GM13977 (cell line): ENCODE measurements at regions not wholly inside any gene's neighbourhood (a gene's known extent, or its start where the extent isn't known, plus 50 kb on each side); places are given as distances from the start of the nearest gene placed in this dataset.
"Not testable (repeated sequence)": the region's sequence is repeated elsewhere in the genome, so short reads cannot be mapped to it uniquely, and the experiment has no call there.

Source experiments
- DNase-seq: peaks from one replicate; pipeline ENCODE4 v3.0.0; 2012; ENCODE audit warnings: low spot score
- in situ Hi-C: fragments of 300-500 bp; cut with MboI; formaldehyde crosslinking; loops from one replicate; pipeline ENCODE4 v1.12.0; 2022; ENCODE audit warnings: low sequenced_read_pairs, low pct_unique_long_range_greater_than_20kb, mixed read lengths, inconsistent platforms; ENCODE audit not compliant: unreplicated experiment
- TF ChIP-seq, protein P1 (sequence below): IDR thresholded peaks from 2 replicates; pipeline ENCODE4 v1.5.1; 2012; ENCODE audit warnings: mild to moderate bottlenecking, control low read depth; ENCODE audit not compliant: insufficient read depth; ENCODE audit errors: extremely low read depth, missing control alignments

DNA sequence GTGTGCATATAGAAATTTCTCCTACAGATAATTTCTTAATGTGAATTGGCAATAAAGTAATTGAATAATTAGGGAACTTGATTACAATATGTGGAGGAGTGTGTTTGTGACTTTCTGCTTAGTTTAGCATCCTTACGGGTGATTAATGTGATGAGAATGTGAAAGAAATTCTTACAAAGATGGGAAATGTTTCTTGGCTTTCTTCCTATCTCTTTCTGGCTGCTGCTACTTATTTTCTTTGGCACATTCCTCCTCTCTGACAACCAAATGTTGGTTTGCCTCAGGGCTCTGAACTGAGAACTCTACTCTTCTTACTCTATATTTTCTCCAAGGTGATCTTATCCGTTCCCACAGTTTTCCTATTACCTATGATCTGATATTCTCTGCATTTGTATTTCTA is 300.1 kb downstream of the TBC1D4 start:
- TF ChIP-seq, protein P1, sequence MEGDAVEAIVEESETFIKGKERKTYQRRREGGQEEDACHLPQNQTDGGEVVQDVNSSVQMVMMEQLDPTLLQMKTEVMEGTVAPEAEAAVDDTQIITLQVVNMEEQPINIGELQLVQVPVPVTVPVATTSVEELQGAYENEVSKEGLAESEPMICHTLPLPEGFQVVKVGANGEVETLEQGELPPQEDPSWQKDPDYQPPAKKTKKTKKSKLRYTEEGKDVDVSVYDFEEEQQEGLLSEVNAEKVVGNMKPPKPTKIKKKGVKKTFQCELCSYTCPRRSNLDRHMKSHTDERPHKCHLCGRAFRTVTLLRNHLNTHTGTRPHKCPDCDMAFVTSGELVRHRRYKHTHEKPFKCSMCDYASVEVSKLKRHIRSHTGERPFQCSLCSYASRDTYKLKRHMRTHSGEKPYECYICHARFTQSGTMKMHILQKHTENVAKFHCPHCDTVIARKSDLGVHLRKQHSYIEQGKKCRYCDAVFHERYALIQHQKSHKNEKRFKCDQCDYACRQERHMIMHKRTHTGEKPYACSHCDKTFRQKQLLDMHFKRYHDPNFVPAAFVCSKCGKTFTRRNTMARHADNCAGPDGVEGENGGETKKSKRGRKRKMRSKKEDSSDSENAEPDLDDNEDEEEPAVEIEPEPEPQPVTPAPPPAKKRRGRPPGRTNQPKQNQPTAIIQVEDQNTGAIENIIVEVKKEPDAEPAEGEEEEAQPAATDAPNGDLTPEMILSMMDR: no peak
- no peak for DNase-seq
- in situ Hi-C loops: no loop called here

GRCh38 chr13:75180805-75181455 is 301.0 kb downstream of the TBC1D4 start:
- DNase-seq: no peak
- in situ Hi-C loops: no loop called here

DNA sequence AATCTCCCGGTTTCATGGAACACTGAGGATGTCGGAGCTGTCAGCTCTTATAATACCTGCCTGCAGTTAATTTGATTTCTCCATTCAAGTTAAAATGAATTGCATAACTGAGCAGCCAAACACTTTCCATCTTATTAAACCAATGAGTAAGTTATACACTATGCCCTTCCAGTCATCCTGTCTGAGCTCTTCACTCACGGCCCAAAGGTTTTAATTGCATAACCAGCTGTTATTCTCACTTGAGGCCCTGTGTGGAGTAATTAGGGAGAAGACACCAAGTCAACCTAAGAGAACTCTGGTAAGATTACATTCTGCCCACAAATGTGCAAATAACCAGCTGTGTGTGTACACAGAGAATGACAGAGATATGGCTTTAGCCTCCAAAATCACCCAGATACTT is 303.5 kb downstream of the TBC1D4 start:
- no peak for DNase-seq
- in situ Hi-C loops: no loop called here
- TF ChIP-seq, protein P1: no peak

More at GRCh38 chr13:75180805-75181455, 301.0 kb downstream of the TBC1D4 start:
- TF ChIP-seq, protein P1: no peak

DNA sequence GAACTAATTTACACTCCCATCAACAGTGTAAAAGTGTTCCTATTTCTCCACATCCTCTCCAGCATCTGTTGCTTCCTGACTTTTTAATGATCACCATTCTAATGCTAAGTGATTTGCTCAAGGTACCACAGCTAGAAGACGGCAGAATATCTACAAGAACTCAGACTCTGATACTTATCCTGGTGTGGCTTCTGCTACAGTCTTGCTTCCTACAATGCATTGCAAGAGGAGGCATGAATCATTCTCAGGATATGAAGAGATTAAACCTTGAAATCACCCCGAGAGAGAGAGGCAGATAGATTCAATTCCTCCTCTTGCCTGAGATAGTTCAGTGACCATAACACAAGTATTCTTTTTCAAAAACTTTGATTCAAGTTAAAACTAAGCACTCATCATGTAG is 306.4 kb downstream of the TBC1D4 start:
- TF ChIP-seq, protein P1: no peak
- in situ Hi-C loops: no loop called here

DNA sequence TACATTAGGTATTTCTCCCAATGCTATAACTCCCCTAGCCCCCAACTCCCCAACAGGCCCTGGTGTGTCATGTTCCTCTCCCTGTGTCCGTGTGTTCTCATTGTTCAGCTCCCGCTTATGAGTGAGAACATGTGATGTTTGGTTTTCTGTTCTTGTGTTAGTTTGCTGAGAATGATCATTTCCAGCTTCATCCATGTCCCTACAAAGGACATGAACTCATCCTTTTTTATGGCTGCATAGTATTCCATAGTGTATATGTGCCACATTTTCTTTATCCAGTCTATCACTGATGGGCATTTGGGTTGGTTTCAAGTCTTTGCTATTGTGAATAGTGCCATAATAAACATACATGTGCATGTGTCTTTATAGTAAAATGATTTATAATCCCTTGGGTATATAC is 306.9 kb downstream of the TBC1D4 start:
- in situ Hi-C loops, DNase-seq: not testable (repeated sequence)

More for the DNA sequence above, 306.4 kb downstream of the TBC1D4 start:
- DNase-seq: no peak

DNA sequence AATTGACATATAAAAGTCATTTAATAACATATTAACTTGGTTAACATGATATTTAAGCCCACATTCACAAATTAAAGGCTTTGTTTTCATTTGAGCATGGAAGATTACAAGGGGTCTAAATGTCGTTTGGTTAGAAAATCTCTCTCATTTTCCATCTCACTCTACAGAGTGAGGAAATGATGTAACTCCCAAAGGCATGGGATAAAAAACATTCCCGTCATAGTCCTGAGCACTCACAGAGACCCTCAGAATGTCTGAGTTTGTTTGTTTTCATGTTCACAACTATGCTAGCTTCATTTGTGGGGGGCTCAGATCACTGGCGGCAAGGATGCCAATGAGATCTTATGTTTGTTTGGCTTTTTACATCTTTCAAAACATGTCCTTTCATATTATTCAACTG is 307.5 kb downstream of the TBC1D4 start:
- in situ Hi-C loops: no loop called here
- TF ChIP-seq, protein P1: no peak
- no peak for DNase-seq

DNA sequence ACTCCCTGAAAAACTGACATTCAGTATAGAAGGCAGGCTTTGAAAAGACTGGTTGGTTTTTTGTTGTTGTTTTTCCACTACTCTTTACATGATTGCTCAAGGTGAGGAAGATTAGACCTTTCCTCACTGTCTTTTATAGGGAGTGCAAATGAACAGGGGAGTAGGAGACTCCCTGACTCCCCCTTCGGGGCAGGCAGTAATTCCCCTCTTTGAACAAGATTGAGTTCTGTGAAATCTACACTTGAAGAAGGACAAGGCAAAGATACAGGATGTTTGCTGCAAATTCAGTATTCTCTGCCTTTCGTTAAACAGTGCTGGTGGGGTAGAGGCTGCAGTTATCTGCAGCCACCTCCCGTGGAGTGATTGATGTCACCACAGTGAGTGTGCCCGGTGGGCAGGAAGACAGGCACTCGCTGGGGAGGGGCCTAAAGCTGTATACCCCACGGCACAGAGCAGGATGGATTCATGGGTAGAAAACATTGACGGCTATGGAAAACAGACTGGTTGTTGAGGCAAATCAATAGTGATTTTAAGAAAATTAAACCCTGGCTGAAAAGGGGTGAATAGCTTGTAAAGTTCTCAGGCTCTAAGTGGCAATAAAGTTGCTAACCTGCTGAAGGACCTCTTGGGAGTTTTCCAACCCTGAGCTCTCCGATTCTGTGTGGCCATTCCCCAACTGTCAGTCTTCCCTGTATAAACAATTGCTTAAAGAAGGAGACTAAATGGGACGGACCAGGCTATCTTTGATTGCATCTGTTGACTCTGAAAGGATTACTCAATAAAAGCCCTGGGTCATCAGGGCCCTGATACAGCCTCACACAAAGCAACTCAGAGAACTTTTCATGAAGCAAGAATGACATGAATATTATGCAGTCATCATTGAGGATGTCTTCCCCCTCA is 308.3 kb downstream of the TBC1D4 start:
- in situ Hi-C loops: no loop called here
- TF ChIP-seq, protein P1: no peak
- DNase-seq: no peak
